ENCODE measurements at regions not wholly inside any gene's neighbourhood (a gene's known extent, or its start where the extent isn't known, plus 50 kb on each side); places are given as distances from the start of the nearest gene placed in this dataset.
"Not testable (repeated sequence)": the region's sequence is repeated elsewhere in the genome, so short reads cannot be mapped to it uniquely, and the experiment has no call there.

GRCh38 chr3:106093616-106094015, 224.8 kb upstream of the CBLB start:
- H3K27me3 Mint-ChIP-seq (ENCODE audit: unreplicated experiment) = no peaks in the 10 kb centered on the region
- no peaks in the 10 kb centered on the region for H3K4me1 Mint-ChIP-seq (ENCODE audit: unreplicated experiment)
- H3K9me3 Mint-ChIP-seq (ENCODE audit: unreplicated experiment) = no peaks in the 10 kb centered on the region
- no peak overlapping the region for H3K27ac Mint-ChIP-seq (ENCODE audit: unreplicated experiment)
- TF ChIP-seq CTCF (IDR thresholded peaks at IDR 0.05; ENCODE audit: unreplicated experiment) = no peak
- no peak overlapping the region for H3K4me3 Mint-ChIP-seq (ENCODE audit: unreplicated experiment)
- H3K36me3 Mint-ChIP-seq (ENCODE audit: low read depth, unreplicated experiment) = no peaks in the 10 kb centered on the region
- no peak for DNase-seq (ENCODE audit: low spot score)

- no peaks in the 10 kb centered on the region for H3K9me3 Mint-ChIP-seq (ENCODE audit: unreplicated experiment)
- DNase-seq (ENCODE audit: low spot score) = no peak
- no peaks in the 10 kb centered on the region for H3K27me3 Mint-ChIP-seq (ENCODE audit: unreplicated experiment)
Measured at GRCh38 chr3:106097817-106098435, 229.1 kb upstream of the CBLB start.

GRCh38 chr3:106103383-106103782, 234.6 kb upstream of the CBLB start:
- H3K27ac Mint-ChIP-seq (ENCODE audit: unreplicated experiment) = no peak overlapping the region
- H3K9me3 Mint-ChIP-seq (ENCODE audit: unreplicated experiment) = no peaks in the 10 kb centered on the region
- DNase-seq (ENCODE audit: low spot score) = no peak
- no peaks in the 10 kb centered on the region for H3K36me3 Mint-ChIP-seq (ENCODE audit: low read depth, unreplicated experiment)
- no peaks in the 10 kb centered on the region for H3K27me3 Mint-ChIP-seq (ENCODE audit: unreplicated experiment)
- no peak for TF ChIP-seq CTCF (IDR thresholded peaks at IDR 0.05; ENCODE audit: unreplicated experiment)
- no peak overlapping the region for H3K4me3 Mint-ChIP-seq (ENCODE audit: unreplicated experiment)
- H3K4me1 Mint-ChIP-seq (ENCODE audit: unreplicated experiment) = no peaks in the 10 kb centered on the region

More at GRCh38 chr3:106097817-106098435, 229.1 kb upstream of the CBLB start:
- TF ChIP-seq CTCF (IDR thresholded peaks at IDR 0.05; ENCODE audit: unreplicated experiment) = no peak
- H3K4me3 Mint-ChIP-seq (ENCODE audit: unreplicated experiment) = no peak overlapping the region
- no peak overlapping the region for H3K27ac Mint-ChIP-seq (ENCODE audit: unreplicated experiment)
- no peaks in the 10 kb centered on the region for H3K4me1 Mint-ChIP-seq (ENCODE audit: unreplicated experiment)
- no peaks in the 10 kb centered on the region for H3K36me3 Mint-ChIP-seq (ENCODE audit: low read depth, unreplicated experiment)

GRCh38 chr3:106104078-106104477, 235.3 kb upstream of the CBLB start:
- Mint-ChIP-seq H3K4me1 (ENCODE audit: unreplicated experiment) (no peaks in the 10 kb centered on the region), H3K9me3 (ENCODE audit: unreplicated experiment) (no peaks in the 10 kb centered on the region), H3K36me3 (ENCODE audit: low read depth, unreplicated experiment) (no peaks in the 10 kb centered on the region), H3K4me3 (ENCODE audit: unreplicated experiment) (no peak overlapping the region), H3K27me3 (ENCODE audit: unreplicated experiment) (no peaks in the 10 kb centered on the region), H3K27ac (ENCODE audit: unreplicated experiment) (no peak overlapping the region)
- TF ChIP-seq CTCF (IDR thresholded peaks at IDR 0.05; ENCODE audit: unreplicated experiment) = no peak
- DNase-seq (ENCODE audit: low spot score) = no peak

- DNase-seq (ENCODE audit: low spot score) = no peak
- Mint-ChIP-seq H3K9me3 (ENCODE audit: unreplicated experiment) (peaks cover 4% of the 10 kb centered on the region), H3K4me3 (ENCODE audit: unreplicated experiment) (no peak overlapping the region), H3K36me3 (ENCODE audit: low read depth, unreplicated experiment) (no peaks in the 10 kb centered on the region), H3K27ac (ENCODE audit: unreplicated experiment) (no peak overlapping the region), H3K27me3 (ENCODE audit: unreplicated experiment) (no peaks in the 10 kb centered on the region), H3K4me1 (ENCODE audit: unreplicated experiment) (no peaks in the 10 kb centered on the region)
- TF ChIP-seq CTCF (IDR thresholded peaks at IDR 0.05; ENCODE audit: unreplicated experiment) = no peak
Measured at GRCh38 chr3:106108925-106109324, 240.1 kb upstream of the CBLB start.

- H3K9me3 Mint-ChIP-seq (ENCODE audit: unreplicated experiment) = not testable (repeated sequence)
Measured at GRCh38 chr3:106112561-106112960, 243.7 kb upstream of the CBLB start.

More at GRCh38 chr3:106112561-106112960, 243.7 kb upstream of the CBLB start:
- not testable (repeated sequence) for H3K27me3 Mint-ChIP-seq (ENCODE audit: unreplicated experiment); H3K4me1 Mint-ChIP-seq (ENCODE audit: unreplicated experiment); H3K36me3 Mint-ChIP-seq (ENCODE audit: low read depth, unreplicated experiment); H3K27ac Mint-ChIP-seq (ENCODE audit: unreplicated experiment); DNase-seq (ENCODE audit: low spot score); H3K4me3 Mint-ChIP-seq (ENCODE audit: unreplicated experiment)

All from endothelial cell (in vitro differentiated cells).